Gastroesophageal sphincter (tissue), 3 donors: ENCODE measurements at regions not wholly inside any gene's neighbourhood (a gene's known extent, or its start where the extent isn't known, plus 50 kb on each side); places are given as distances from the start of the nearest gene placed in this dataset.
"Not testable (repeated sequence)": the region's sequence is repeated elsewhere in the genome, so short reads cannot be mapped to it uniquely, and the experiment has no call there.

Source experiments
- CTCF ChIP-seq, 4 experiments: fragments of 200-600 bp in 2 of 4; fragments of 450-650 bp in 2 of 4; sonication (generic) in 1 of 4; IDR thresholded peaks; one replicate each; pipeline ENCODE4 v1.5.1; 2017 to 2019; ENCODE audit warnings: antibody characterized with exemption in 4 of 4, mild to moderate bottlenecking in 2 of 4, moderate library complexity in 2 of 4
- EP300 ChIP-seq: sonication (generic); formaldehyde crosslinking; IDR thresholded peaks from one replicate; pipeline ENCODE4 v1.6.1; 2017; ENCODE audit warnings: antibody characterized with exemption, mild to moderate bottlenecking
- POLR2A ChIP-seq, 2 donors: fragments of 450-650 bp; IDR thresholded peaks; one replicate each; pipeline ENCODE4 v1.6.1; 2017; ENCODE audit warnings: antibody characterized with exemption in 2 of 2, mild to moderate bottlenecking in 2 of 2, moderate library complexity in 1 of 2
- POLR2AphosphoS5 ChIP-seq: sonication (generic); formaldehyde crosslinking; IDR thresholded peaks from one replicate; pipeline ENCODE4 v1.6.1; 2017; ENCODE audit warnings: antibody characterized with exemption

DNA sequence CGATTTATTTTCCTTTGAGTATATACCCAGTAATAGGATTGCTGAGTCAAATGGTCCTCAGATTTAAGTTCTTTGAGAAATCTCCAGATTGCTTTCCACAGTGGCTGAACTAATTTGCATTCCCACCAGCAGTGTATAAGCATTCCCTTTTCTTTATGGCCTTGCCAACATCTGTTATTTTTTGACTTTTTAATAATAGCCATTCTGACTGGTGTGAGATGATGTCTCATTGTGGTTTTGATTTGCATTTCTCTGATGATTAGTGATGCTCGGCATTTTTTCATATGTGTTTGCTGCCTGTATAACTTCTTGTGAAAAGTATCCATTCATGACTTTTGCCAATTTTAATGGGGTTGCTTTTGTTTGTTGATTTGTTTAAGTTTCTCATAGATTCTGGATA lies 209.5 kb upstream of the NPSR1 start:
- TF ChIP-seq EP300; POLR2A (IDR thresholded peaks at IDR 0.05); CTCF (IDR thresholded peaks at IDR 0.05); POLR2AphosphoS5: not testable (repeated sequence)
